ENCODE measurements at regions not wholly inside any gene's neighbourhood (a gene's known extent, or its start where the extent isn't known, plus 50 kb on each side); places are given as distances from the start of the nearest gene placed in this dataset.
"Not testable (repeated sequence)": the region's sequence is repeated elsewhere in the genome, so short reads cannot be mapped to it uniquely, and the experiment has no call there.

GRCh38 chr6:81455641-81456040 lies 296.8 kb downstream of the TENT5A start:
- DNase-seq = no peak

- DNase-seq = no peak
Measured at GRCh38 chr6:81451787-81452186, 300.7 kb downstream of the TENT5A start.

GRCh38 chr6:81450180-81450579 lies 302.3 kb downstream of the TENT5A start:
- no peak for DNase-seq

- DNase-seq = no peak
Measured at GRCh38 chr6:81446509-81446908, 306.0 kb downstream of the TENT5A start.

GRCh38 chr6:81439417-81439816 lies 313.1 kb downstream of the TENT5A start:
- DNase-seq = no peak

- no peak for DNase-seq
Measured at GRCh38 chr6:81436990-81437389, 315.5 kb downstream of the TENT5A start.

GRCh38 chr6:81413306-81413705 lies 339.2 kb downstream of the TENT5A start:
- no peak for DNase-seq

- no peak for DNase-seq
Measured at GRCh38 chr6:81401970-81402690, 350.4 kb downstream of the TENT5A start.

GRCh38 chr6:81396916-81397315 lies 355.6 kb downstream of the TENT5A start:
- DNase-seq = no peak

GRCh38 chr6:81387163-81387562 lies 365.3 kb downstream of the TENT5A start:
- DNase-seq = no peak

- DNase-seq = no peak
Measured at GRCh38 chr6:81384921-81385320, 367.6 kb downstream of the TENT5A start.

GRCh38 chr6:81383472-81383871 lies 369.0 kb downstream of the TENT5A start:
- no peak for DNase-seq

- DNase-seq = no peak
Measured at GRCh38 chr6:81382852-81383251, 369.6 kb downstream of the TENT5A start.

- no peak for DNase-seq
Measured at GRCh38 chr6:81381382-81381916, 371.0 kb downstream of the TENT5A start.

GRCh38 chr6:81380718-81381338 lies 371.7 kb downstream of the TENT5A start:
- no peak for DNase-seq

- DNase-seq = no peak
Measured at GRCh38 chr6:81376745-81377144, 375.7 kb downstream of the TENT5A start.

- DNase-seq = no peak
Measured at GRCh38 chr6:81373414-81373813, 379.1 kb downstream of the TENT5A start.

- no peak for DNase-seq
Measured at GRCh38 chr6:81371930-81372329, 380.6 kb downstream of the TENT5A start.

GRCh38 chr6:81366972-81367371 lies 385.5 kb downstream of the TENT5A start:
- no peak for DNase-seq

- no peak for DNase-seq
Measured at GRCh38 chr6:81362246-81362645, 390.2 kb downstream of the TENT5A start.

- DNase-seq = no peak
Measured at GRCh38 chr6:81353262-81353661, 399.2 kb downstream of the TENT5A start.

- not testable (repeated sequence) for DNase-seq
Measured at GRCh38 chr6:81344026-81344425, 408.5 kb downstream of the TENT5A start.

- DNase-seq = no peak
Measured at GRCh38 chr6:81340946-81341345, 411.5 kb downstream of the TENT5A start.

- DNase-seq = no peak
Measured at GRCh38 chr6:81331526-81331925, 421.0 kb downstream of the TENT5A start.

GRCh38 chr6:81328700-81329099 lies 423.8 kb downstream of the TENT5A start:
- no peak for DNase-seq
